G401 (cell line): ENCODE measurements at regions not wholly inside any gene's neighbourhood (a gene's known extent, or its start where the extent isn't known, plus 50 kb on each side); places are given as distances from the start of the nearest gene placed in this dataset.
"Not testable (repeated sequence)": the region's sequence is repeated elsewhere in the genome, so short reads cannot be mapped to it uniquely, and the experiment has no call there.

Source experiments
- DNase-seq: peaks from one replicate; pipeline ENCODE4 v3.0.0-alpha.2; 2015; ENCODE audit warnings: low spot score
- in situ Hi-C: cut with HindIII; loops from 2 replicates; pipeline ENCODE4 v1.10.0; 2016; ENCODE audit warnings: low sequenced_read_pairs, mixed read lengths

DNA sequence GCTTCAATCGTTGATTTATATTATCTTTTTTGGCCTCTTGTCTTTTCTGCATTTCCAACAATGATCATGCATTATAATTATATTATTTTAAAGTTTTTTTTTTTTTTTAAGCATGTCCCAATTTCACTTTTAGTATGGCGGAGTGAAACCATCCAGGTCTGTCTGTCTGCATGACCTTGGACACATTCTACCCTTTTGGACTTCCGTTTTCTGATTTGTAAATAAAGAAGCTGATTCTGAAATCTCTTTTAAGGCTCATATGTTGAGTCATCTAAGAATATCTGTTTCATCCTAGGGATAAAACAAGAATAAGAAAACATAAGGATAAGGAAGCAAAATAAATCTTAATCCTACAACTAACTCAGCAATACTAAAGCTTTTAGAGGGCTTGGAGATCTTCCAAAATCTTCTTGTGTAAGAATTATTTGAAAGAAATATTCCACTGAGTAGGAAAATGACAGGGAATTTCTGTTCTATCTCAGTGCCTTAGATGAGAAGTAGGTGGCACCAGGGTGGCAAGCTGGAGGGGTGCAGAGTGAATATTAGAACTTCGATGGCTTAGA lies 195.7 kb upstream of the TOX3 start:
- no peak for DNase-seq
- in situ Hi-C loops, result no loop called here

DNA sequence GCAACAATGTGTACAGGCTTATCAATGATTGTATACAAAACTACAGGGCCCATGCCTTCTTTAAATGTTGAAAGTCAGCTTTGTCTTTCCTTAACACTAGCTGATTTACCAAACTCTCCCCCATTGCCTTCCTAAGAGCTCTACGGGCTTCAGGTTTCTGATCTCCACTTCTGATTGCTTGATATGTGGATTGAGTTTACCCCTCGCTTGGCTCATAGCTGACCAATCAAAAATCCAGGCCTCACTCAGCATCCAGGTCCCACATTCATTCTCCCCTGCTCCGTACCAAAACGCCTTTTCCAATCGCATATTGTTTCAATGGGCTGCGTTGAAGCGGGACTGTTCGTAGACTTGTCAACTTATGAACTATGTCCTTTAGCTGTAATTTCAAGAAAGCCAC lies 195.1 kb upstream of the TOX3 start:
- in situ Hi-C loops, result no loop called here
- DNase-seq, result no peak

DNA sequence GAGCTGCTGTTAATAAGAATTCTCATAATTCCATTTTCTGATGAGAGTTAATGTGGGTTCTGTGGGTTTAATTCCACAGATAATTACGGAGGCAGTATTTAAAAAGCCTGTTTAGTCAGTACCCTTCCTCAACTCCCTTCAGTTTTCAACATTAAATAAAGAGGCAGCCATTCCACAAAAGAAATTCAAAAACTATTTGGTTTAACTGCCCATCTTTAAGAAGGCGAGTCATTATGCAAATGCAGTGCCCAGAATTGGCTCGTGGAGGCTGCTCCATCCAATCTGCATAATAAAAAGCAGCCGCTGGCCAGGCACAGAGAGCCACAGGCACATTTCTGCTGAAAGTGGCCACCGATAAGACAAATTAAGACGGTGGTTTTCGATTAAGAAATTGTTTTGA lies 194.4 kb upstream of the TOX3 start:
- DNase-seq, result no peak
- in situ Hi-C loops, result no loop called here

DNA sequence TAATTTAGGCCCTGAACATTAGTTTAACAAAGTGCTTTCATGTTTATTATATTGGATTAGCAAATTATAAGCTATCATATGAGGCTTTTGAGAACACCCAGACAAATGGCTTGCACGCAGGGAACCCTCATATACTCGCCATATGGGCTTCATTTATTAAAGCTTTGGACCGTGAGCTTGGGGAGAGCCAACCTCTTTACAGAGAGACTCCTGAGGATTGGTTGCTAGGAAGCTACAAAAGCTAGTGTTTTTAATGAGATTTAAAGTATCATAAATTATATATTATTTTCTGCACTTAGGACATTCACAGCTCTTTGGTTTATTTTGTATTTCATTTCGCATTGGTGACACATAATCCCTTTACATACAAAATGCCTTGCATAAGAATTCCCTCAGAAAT lies 193.8 kb upstream of the TOX3 start:
- in situ Hi-C loops, result no loop called here
- DNase-seq, result no peak

DNA sequence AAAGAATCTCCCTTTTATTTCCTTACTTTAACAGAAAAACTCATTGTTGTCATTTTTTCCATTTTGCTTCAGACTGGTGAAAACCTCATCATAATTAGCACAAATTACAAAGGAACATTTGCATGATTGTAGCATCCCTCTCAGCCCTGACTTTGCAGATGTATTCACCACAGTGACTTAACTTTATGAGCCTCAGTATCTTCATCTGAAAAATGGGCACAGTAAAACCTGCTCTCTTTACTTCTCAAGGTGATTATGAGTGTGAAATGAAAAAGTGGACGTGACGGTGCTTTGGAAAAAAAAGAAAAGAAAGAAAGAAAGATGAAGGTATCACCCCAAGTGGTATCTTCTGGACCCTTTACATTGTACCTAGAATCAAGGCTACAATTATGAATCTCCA lies 193.4 kb upstream of the TOX3 start:
- no peak for DNase-seq
- in situ Hi-C loops, result no loop called here

DNA sequence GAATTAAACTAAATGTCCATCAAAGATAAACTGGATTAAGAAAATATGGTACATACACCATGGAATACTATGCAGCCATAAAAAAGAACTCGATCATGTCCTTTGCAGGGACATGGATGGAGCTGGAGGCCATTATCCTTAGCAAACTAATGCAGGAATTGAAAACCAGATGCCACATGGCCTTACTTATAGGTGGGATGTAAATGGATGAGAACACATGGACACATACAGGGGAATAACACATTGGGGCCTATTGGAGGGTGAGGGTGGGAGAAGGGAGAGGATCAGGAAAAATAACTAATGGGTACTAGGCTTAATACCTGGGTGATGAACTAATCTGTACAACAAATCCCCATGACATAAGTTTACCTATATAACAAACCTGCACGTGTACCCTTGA lies 192.0 kb upstream of the TOX3 start:
- DNase-seq, in situ Hi-C loops: not testable (repeated sequence)

DNA sequence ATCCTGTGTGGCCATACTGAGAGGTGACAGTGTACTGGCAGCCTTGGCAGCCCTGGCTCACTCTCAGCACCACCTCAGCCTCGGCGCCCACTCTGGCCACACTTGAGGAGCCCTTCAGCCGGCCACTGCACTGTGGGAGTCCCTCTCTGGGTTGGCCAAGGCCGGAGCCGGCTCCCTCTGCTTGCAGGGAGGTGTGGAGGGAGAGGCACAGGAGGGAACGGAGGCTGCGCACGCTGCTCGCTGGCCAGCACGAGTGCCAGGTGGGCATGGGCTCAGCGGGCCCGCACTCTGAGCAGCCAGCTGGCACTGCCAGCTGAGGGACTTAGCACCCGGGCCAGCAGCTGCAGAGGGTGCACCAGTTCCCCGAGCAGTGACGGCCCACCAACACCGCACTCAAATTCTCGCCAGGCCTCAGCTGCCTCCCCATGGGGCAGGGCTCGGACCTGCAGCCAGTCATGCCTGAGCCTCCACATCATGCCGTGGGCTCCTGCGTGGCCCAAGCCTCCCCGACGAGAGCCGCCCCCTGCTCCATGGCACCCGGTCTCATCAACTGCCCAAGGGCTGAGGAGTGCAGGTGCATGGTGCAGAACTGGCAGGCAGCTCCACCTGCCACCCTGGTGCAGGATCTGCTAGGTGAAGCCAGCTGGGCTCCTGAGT lies 184.4 kb upstream of the TOX3 start:
- in situ Hi-C loops, result no loop called here
- no peak for DNase-seq

DNA sequence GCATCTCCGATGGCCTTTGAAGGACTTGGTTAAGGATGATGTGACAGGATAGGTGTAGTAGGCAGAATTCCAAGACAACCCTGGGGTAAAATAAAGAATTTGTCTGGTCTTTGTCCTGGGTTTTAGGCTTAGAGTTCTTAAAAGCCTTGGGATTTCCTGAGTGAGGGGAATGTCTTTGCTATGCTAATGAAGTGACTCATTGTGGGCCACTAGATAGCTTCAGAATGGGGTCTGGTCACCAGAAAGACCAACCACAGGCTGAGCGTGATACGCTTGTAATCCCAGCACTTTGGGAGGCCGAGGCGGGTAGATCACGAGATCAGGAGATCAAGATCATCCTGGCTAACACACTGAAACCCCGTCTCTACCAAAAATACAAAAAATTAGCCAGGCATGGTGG lies 182.8 kb upstream of the TOX3 start:
- no peak for DNase-seq
- in situ Hi-C loops, result no loop called here

DNA sequence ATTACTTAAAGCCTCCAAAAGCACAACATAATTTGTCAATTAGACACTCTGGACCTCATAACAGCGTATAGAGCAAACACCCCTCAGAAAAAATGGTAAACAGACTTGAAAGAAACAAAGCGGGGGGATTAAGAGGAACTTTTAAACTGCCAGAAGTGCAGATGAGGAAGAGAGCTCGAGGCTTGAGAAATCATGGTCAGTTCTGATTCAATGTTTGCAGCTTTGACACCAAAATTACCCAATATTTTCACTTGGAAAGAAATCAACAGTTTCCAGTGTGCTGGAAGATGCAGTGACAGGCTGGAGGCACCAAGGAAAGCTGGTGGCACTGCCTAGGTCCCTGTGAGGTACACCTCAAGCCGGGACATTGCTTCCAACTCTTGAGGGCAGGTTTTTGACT lies 180.9 kb upstream of the TOX3 start:
- in situ Hi-C loops, result no loop called here
- DNase-seq, result no peak

DNA sequence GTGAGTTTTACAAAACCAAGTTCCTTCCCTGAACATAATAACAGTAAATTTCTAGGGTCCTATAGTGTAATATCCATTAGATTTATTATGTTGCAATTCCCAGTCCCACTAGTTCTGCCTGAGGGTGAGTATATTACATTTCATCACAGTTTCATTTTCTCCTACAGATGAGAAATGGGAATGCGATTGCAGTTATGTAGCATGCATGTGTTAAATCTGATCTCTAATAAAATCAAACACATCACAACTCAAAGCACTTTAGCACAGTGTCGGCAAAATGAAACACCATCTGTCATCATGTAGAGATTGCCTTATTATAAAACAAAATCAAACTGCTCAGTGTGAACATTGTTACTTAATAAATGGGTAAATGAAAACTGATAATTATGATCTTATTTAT lies 180.5 kb upstream of the TOX3 start:
- in situ Hi-C loops, result no loop called here
- DNase-seq, result no peak

DNA sequence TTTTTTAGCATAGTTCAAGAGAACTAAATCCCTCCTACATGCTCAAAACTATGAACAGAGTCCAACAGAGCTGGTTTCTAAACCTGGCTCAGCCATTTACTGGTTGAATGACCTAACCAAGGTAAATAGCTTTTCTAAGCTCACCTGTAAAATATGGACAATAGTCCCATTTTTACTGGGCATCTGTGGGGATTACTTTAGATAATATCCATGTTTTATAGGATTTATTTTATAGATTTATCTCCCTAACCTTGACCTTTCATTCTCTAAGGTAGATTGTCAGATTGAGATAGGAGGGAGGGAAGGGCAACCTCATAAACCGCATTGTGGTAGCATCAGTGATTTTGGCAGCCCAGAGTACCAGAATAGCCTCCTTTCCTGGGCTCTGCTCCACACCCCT lies 178.5 kb upstream of the TOX3 start:
- DNase-seq, result no peak
- in situ Hi-C loops, result no loop called here

DNA sequence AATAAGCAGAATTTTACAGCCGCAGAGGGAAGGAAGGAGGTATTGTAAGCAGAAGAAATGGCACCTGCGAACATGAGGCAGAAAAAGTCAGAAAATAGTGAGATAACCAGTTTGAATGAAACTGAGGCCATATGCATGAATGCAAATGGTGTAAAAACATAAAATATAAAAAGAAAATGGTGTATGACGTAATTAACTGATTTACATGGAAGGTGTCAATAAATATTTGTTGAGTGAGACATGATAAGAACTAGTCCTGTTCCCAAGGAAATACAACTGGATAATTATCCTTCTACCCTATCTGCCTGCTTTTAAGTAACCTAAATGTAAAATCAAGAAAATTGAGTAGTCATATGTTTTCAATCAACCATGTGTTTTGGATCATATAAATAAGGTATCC lies 178.1 kb upstream of the TOX3 start:
- DNase-seq, result no peak
- in situ Hi-C loops, result no loop called here

DNA sequence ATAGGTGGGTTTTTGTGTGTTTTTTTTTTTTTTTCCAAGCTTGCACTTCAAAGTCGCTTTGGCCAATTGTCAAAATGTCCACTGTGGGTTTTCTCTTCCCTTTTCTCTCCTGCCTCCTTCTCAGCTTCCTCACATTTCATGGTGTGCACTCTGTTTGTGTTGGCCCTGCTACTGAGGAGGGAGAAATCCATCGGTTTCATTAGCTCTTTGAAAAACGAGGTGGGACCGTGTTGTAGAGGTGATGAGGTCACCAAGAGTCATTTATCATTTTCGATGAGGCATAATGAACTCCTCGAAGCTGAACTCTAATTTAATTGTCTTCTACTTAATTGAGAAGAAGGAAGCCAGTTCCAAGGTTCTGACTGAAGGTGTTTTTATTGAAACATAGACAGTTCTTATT lies 174.4 kb upstream of the TOX3 start:
- DNase-seq, result no peak
- in situ Hi-C loops, result no loop called here

DNA sequence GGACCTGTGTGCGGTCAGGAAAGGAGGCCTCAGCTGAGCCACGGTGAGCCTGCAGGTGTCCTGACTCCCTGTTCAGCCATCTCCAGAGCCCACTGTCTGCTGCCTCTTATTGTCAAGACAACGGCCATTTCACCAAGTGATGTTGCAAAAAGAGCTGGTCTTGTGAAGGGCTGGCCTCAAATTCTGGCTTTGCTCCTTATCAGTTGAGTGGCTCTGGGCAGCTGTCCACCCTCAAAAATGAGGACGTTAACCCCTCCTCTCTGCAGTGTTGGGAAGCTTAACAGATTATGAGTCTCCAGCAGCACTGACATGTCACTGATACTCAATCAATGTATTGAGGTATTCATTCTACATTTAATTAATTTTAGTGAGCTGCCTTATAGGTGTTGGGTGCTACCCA lies 171.1 kb upstream of the TOX3 start:
- DNase-seq, result no peak
- in situ Hi-C loops, result no loop called here

DNA sequence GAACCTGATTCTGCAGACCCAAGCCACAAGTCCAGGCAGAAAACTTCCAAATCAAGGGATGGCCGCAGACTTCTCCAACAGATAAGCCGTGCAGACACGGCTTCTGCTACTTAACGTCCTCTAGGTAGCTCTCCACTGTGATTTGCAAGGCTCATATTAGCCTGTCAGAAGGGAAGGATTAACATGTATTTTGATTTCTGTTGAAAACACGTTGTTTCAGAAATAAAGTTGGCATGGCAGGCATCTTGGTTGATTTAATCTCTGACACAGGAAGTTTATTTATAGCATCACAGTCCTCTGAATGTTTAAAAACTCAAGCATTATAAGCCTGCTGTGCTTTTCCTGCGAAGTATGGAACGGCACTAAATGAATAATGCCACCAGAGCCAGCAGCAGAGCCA lies 166.8 kb upstream of the TOX3 start:
- in situ Hi-C loops, result no loop called here
- DNase-seq, result no peak

DNA sequence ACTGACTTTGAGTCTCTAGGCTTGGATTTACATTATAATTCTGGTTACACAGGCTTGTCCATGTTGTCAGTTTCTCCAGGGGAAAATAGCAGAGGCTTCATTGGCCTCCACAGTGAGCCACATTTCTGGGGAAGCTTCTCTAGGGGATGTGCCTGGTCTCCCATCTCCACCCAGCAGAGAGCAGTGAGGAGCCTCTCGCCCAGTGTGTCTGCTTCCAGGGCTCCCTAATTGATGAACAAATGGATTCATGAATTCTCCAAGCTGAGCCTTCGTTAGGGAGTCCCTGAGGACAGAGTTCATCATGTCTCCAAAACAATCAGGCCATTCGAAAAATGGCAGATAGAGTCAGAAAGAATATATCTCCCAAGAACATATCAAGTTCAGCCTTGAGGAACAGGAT lies 162.4 kb upstream of the TOX3 start:
- DNase-seq, result no peak
- in situ Hi-C loops, result no loop called here

DNA sequence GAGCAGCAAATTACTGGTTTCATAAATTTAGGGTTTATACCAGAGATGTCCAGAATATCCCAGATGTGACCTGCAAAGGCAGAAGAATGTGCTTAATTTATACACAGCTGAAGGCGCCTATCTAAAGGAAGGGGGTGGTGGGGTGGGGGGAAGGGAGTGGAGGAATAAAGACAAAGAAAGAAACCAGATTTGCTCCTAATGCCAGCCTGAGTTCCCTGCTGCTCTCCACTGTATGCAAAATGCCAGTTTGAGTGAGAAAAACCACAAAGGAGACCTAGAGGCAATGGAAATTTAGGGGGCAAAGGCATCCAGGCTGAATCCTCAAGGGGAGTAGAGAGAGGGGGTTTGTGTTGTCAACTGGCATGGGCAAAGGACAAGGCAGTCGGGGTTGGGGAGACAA lies 161.5 kb upstream of the TOX3 start:
- in situ Hi-C loops, result no loop called here
- DNase-seq, result no peak

DNA sequence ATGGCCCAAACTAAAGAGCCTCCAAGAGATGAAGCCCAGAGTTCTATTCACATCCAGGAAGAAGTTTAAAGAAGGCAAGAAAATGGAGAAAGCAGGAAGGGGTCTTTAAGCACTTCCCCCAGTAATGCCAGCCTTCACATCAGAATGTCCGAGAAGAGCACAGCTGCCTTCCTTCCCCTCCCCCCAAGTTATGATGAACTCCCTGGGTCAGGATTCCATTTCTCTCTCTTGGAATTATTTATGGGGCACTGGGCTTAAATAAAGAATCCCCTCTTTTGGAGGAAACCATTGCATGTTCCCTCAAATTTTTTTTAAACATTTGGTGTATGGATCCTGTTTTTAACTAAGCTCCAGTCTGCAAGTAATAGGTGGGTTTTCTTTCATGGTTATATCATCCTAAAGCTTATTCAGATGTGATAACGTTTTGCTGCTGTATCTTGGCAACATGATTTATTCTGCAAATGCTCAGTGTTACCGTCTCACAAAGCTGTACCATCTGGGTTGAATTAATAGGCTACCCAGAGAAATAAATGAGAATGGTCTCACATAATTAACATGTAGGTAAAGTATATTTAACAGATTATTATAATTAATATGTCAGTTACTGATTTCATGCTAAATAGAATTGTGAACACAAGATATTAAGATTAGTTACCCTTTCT lies 160.9 kb upstream of the TOX3 start:
- DNase-seq, result no peak
- in situ Hi-C loops, result no loop called here

DNA sequence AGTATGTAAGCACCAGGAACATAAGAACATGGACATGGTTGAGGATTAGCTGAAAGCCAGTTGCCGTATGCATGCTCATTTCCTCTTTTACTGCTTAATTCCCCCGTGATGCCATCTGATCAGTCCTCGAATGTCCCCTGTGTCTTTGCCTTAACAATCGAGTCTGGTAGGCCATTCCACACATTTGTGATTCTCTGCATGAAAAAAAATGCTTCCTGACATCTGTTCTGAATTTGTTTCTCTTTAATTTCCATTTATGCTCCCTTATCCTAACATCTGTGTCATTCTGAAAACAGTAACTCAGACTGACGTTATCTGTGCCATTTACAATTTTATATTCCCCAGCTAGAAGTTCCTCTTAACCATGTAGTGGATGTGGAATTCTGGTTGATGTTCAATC lies 158.2 kb upstream of the TOX3 start:
- no peak for DNase-seq
- in situ Hi-C loops, result no loop called here

DNA sequence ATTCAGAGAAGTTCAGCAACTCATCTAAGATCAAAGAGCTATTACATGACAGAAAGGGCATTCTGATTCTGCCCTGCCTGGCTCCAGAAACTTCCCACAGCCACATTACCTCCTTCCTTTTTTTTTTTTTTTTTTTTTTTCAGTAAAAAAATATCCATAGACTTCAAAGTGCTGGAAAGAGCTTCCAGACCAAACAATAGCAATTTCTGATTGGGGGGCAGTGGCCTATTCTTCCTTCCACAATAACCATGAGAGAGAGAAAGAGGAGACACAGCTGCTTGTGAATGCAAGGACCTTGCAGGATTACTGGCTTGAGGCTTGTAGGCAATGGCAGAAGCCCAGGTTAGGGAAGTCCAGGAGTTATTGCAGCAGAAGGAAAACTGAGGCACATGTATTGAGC lies 151.0 kb upstream of the TOX3 start:
- in situ Hi-C loops, result no loop called here
- DNase-seq, result no peak

DNA sequence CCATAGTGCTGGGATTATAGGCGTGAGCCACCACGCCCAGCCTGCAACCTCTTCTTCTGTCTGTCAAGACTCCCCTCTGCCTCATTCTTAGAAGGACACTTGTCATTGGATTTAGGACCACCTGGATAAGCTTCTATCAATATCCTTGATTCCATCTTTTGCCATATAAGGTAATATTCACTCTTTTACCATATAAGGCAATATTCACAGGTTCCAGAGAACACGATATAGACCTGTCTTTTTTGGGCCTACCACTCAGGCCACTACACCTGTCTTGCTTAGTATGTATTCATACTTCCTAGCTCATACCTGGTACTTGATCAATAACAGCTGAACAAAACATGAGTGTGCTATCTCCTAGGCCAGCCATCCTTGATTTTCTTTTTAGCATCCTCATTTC lies 149.2 kb upstream of the TOX3 start:
- in situ Hi-C loops, result no loop called here
- no peak for DNase-seq
